OCI-LY1 (cell line): ENCODE measurements at regions not wholly inside any gene's neighbourhood (a gene's known extent, or its start where the extent isn't known, plus 50 kb on each side); places are given as distances from the start of the nearest gene placed in this dataset.

Experiments used
- EZH2 ChIP-seq: fragments of 200-600 bp; sonication (generic), shearing (Covaris generic); IDR thresholded peaks from 2 replicates; pipeline ENCODE4 v1.8.0; 2017; ENCODE audit warnings: borderline replicate concordance, mixed run types, mild to moderate bottlenecking, antibody characterized with exemption, low read length, moderate library complexity, mixed read lengths
- TF ChIP-seq, protein P1 (sequence below): fragments of 200-600 bp; sonication (generic), shearing (Covaris generic); IDR thresholded peaks from 2 replicates; pipeline ENCODE4 v1.5.1; 2017; ENCODE audit warnings: mild to moderate bottlenecking, antibody characterized with exemption, low read length, moderate library complexity, mixed read lengths

DNA sequence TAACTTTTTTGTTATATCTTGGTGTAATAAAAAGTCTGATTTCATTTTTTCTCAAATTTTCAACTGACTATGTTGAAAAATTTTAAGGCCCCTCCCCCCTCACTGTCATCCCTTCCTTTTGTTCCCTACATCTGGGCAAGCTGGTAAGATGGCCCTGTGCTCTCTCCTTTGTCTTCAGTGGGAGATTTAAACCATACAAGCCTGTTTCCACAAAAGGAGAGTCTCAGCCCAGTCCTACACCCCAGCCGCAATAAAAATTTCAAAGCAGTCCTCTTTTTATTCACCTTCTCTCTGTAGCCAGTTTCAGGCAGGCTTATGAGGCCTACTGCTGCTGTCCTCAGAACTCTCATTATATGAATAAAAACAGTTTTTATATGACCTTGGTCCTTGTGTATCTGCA, 630.5 kb downstream of the CBLN2 start:
- TF ChIP-seq, protein P1, sequence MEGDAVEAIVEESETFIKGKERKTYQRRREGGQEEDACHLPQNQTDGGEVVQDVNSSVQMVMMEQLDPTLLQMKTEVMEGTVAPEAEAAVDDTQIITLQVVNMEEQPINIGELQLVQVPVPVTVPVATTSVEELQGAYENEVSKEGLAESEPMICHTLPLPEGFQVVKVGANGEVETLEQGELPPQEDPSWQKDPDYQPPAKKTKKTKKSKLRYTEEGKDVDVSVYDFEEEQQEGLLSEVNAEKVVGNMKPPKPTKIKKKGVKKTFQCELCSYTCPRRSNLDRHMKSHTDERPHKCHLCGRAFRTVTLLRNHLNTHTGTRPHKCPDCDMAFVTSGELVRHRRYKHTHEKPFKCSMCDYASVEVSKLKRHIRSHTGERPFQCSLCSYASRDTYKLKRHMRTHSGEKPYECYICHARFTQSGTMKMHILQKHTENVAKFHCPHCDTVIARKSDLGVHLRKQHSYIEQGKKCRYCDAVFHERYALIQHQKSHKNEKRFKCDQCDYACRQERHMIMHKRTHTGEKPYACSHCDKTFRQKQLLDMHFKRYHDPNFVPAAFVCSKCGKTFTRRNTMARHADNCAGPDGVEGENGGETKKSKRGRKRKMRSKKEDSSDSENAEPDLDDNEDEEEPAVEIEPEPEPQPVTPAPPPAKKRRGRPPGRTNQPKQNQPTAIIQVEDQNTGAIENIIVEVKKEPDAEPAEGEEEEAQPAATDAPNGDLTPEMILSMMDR, result no peak
- TF ChIP-seq EZH2, result no peak
